A549 (cell line): ENCODE measurements at regions not wholly inside any gene's neighbourhood (a gene's known extent, or its start where the extent isn't known, plus 50 kb on each side); places are given as distances from the start of the nearest gene placed in this dataset.
"Not testable (repeated sequence)": the region's sequence is repeated elsewhere in the genome, so short reads cannot be mapped to it uniquely, and the experiment has no call there.

ENCODE experiments used
- ATOH8 ChIP-seq: fragments of 250-450 bp; sonication (Bioruptor Pico); IDR thresholded peaks from 2 replicates; pipeline ENCODE4 v1.5.0; 2020; ENCODE audit warnings: low read depth, mild to moderate bottlenecking, moderate library complexity
- CTCF ChIP-seq: fragments of >200 bp; sonication (Bioruptor Twin); formaldehyde crosslinking; IDR thresholded peaks from 3 replicates; pipeline ENCODE4 v1.5.1; 2016
- EP300 ChIP-seq, 2 experiments: fragments of >200 bp; sonication (Bioruptor Twin); formaldehyde crosslinking; IDR thresholded peaks; 2 replicates in 1 of 2; 3 replicates in 1 of 2; pipeline ENCODE4 v1.6.1; 2016 to 2017
- GATA3 ChIP-seq: IDR thresholded peaks from 2 replicates; pipeline ENCODE4 v1.6.1; 2012; ENCODE audit warnings: borderline replicate concordance
- KDM1A ChIP-seq: fragments of 200-600 bp; sonication (generic); IDR thresholded peaks from 2 replicates; pipeline ENCODE4 v1.6.1; 2016; ENCODE audit warnings: low read depth, mild to moderate bottlenecking
- MAX ChIP-seq: IDR thresholded peaks from 2 replicates; pipeline ENCODE4 v1.6.1; 2012
- MAZ ChIP-seq: fragments of 150-350 bp; IDR thresholded peaks from 2 replicates; pipeline ENCODE4 v1.6.1; 2014; ENCODE audit warnings: antibody characterized with exemption, low read depth, low read length, borderline replicate concordance
- MYC ChIP-seq: IDR thresholded peaks from 2 replicates; pipeline ENCODE4 v1.6.1; 2012; ENCODE audit warnings: mild to moderate bottlenecking, inconsistent platforms, low read length, improper control_type of control experiment, borderline replicate concordance
- POLR2A ChIP-seq: IDR thresholded peaks from 2 replicates; pipeline ENCODE4 v1.6.1; 2012; ENCODE audit warnings: mild to moderate bottlenecking, low read length
- RARB ChIP-seq: fragments of 250-450 bp; sonication (Bioruptor Pico); IDR thresholded peaks from 2 replicates; pipeline ENCODE4 v1.8.0; 2021; ENCODE audit warnings: mild to moderate bottlenecking, moderate library complexity
- RFX5 ChIP-seq: fragments of 450-650 bp; IDR thresholded peaks from 2 replicates; pipeline ENCODE4 v1.7.1; 2014; ENCODE audit warnings: antibody characterized with exemption, mild to moderate bottlenecking, moderate library complexity
- TP53 ChIP-seq: fragments of 250-450 bp; sonication (Bioruptor Pico); IDR thresholded peaks from 2 replicates; pipeline ENCODE4 v1.5.0; 2021; ENCODE audit warnings: mild to moderate bottlenecking, moderate library complexity
- USF2 ChIP-seq: fragments of 450-650 bp; IDR thresholded peaks from 2 replicates; pipeline ENCODE4 v1.6.1; 2014; ENCODE audit warnings: antibody characterized with exemption
- TF ChIP-seq, protein P1 (sequence below): IDR thresholded peaks from 2 replicates; pipeline ENCODE4 v1.6.1; 2012

GRCh38 chr1:148280831-148281572 lies 128.9 kb upstream of the NBPF11 start:
- TF ChIP-seq POLR2A; MAZ; CTCF; MAX; KDM1A; RFX5; GATA3; ATOH8 (CRISPR knock-in tag); MYC; EP300 (IDR thresholded peaks at IDR 0.05); RARB (CRISPR knock-in tag); TP53 (CRISPR knock-in tag); USF2: not testable (repeated sequence)
- TF ChIP-seq, protein P1, sequence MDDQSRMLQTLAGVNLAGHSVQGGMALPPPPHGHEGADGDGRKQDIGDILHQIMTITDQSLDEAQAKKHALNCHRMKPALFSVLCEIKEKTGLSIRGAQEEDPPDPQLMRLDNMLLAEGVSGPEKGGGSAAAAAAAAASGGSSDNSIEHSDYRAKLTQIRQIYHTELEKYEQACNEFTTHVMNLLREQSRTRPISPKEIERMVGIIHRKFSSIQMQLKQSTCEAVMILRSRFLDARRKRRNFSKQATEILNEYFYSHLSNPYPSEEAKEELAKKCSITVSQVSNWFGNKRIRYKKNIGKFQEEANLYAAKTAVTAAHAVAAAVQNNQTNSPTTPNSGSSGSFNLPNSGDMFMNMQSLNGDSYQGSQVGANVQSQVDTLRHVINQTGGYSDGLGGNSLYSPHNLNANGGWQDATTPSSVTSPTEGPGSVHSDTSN: not testable (repeated sequence)
